Activated naive CD4-positive, alpha-beta T cell treated with anti-CD3 and anti-CD28 coated beads, Interleukin-2, amount 50 U/mL, for 72 hours (primary cell): ENCODE measurements at regions not wholly inside any gene's neighbourhood (a gene's known extent, or its start where the extent isn't known, plus 50 kb on each side); places are given as distances from the start of the nearest gene placed in this dataset.
"Not testable (repeated sequence)": the region's sequence is repeated elsewhere in the genome, so short reads cannot be mapped to it uniquely, and the experiment has no call there.

ENCODE experiments used
- ATAC-seq, 2 donors: fragments of 150-1000 bp; cut with Tn5 transposase; 2 replicates each; pipeline ENCODE4 v1.10.0; 2021; ENCODE audit warnings: mild to moderate bottlenecking in 2 of 2, moderate library complexity in 2 of 2
- DNase-seq, 2 donors: peaks; one replicate each; pipeline ENCODE4 v3.0.0; 2021 to 2022; ENCODE audit warnings: low spot score in 2 of 2
- H3K27ac Mint-ChIP-seq, 2 donors: one replicate each; pipeline ENCODE4 v1.8.0; 2022; ENCODE audit warnings: mild to moderate bottlenecking in 2 of 2, mixed read lengths in 2 of 2
- H3K36me3 Mint-ChIP-seq, 2 donors: one replicate each; pipeline ENCODE4 v1.8.0; 2022; ENCODE audit warnings: mixed read lengths in 2 of 2
- H3K9me3 Mint-ChIP-seq, 2 donors: one replicate each; pipeline ENCODE4 v1.8.0; 2022; ENCODE audit warnings: mixed read lengths in 2 of 2

- peaks cover 0 to 4% of the 10 kb centered on the region in 2 donors for H3K36me3 Mint-ChIP-seq
- no peak overlapping the region for H3K27ac Mint-ChIP-seq
- H3K9me3 Mint-ChIP-seq = no peaks in the 10 kb centered on the region
These were observed 1164.7 kb downstream of the CDY2B start for GRCh38 chrY:16715278-16715677.

GRCh38 chrY:16673102-16673787 lies 1206.8 kb downstream of the CDY2B start:
- ATAC-seq (no peak), DNase-seq (no peak)
- Mint-ChIP-seq H3K27ac (no peak overlapping the region), H3K36me3 (no peaks in the 10 kb centered on the region), H3K9me3 (peaks cover 2 to 14% of the 10 kb centered on the region in 2 donors)

More at GRCh38 chrY:16715278-16715677, 1164.7 kb downstream of the CDY2B start:
- ATAC-seq (no peak), DNase-seq (no peak)

- no peaks in the 10 kb centered on the region for H3K36me3 Mint-ChIP-seq
- no peaks in the 10 kb centered on the region for H3K9me3 Mint-ChIP-seq
- no peak for DNase-seq
- ATAC-seq = no peak
- no peak overlapping the region for H3K27ac Mint-ChIP-seq
These were observed 1211.6 kb downstream of the CDY2B start for GRCh38 chrY:16668402-16668801.

GRCh38 chrY:16662741-16663140 lies 1217.3 kb downstream of the CDY2B start:
- H3K36me3 Mint-ChIP-seq = no peaks in the 10 kb centered on the region

GRCh38 chrY:16659340-16659739 lies 1220.7 kb downstream of the CDY2B start:
- no peak for DNase-seq
- Mint-ChIP-seq H3K36me3 (no peaks in the 10 kb centered on the region), H3K9me3 (peaks cover 8 to 10% of the 10 kb centered on the region in 2 donors), H3K27ac (no peak overlapping the region)
- no peak for ATAC-seq

More at GRCh38 chrY:16662741-16663140, 1217.3 kb downstream of the CDY2B start:
- H3K27ac Mint-ChIP-seq = no peak overlapping the region
- DNase-seq (no peak), ATAC-seq (no peak)
- peaks cover 8 to 10% of the 10 kb centered on the region in 2 donors for H3K9me3 Mint-ChIP-seq

GRCh38 chrY:16653971-16654370 lies 1226.0 kb downstream of the CDY2B start:
- ATAC-seq (no peak), DNase-seq (no peak)
- H3K36me3 Mint-ChIP-seq = no peaks in the 10 kb centered on the region
- H3K9me3 Mint-ChIP-seq = peaks cover 5 to 9% of the 10 kb centered on the region in 2 donors
- no peak overlapping the region for H3K27ac Mint-ChIP-seq

GRCh38 chrY:16645991-16646390 lies 1234.0 kb downstream of the CDY2B start:
- DNase-seq (no peak), ATAC-seq (no peak)
- Mint-ChIP-seq H3K9me3 (peaks cover 2 to 12% of the 10 kb centered on the region in 2 donors), H3K27ac (no peak overlapping the region), H3K36me3 (no peaks in the 10 kb centered on the region)

GRCh38 chrY:16645449-16645848 lies 1234.6 kb downstream of the CDY2B start:
- H3K36me3 Mint-ChIP-seq = no peaks in the 10 kb centered on the region
- H3K27ac Mint-ChIP-seq = no peak overlapping the region
- DNase-seq = no peak
- no peak for ATAC-seq
- H3K9me3 Mint-ChIP-seq = peaks cover 0 to 10% of the 10 kb centered on the region in 2 donors

GRCh38 chrY:16644270-16644800 lies 1235.7 kb downstream of the CDY2B start:
- H3K27ac Mint-ChIP-seq = no peak overlapping the region
- H3K9me3 Mint-ChIP-seq = peaks cover 0 to 10% of the 10 kb centered on the region in 2 donors
- DNase-seq = no peak
- no peaks in the 10 kb centered on the region for H3K36me3 Mint-ChIP-seq
- no peak for ATAC-seq

- DNase-seq (no peak), ATAC-seq (no peak)
- Mint-ChIP-seq H3K27ac (no peak overlapping the region), H3K36me3 (no peaks in the 10 kb centered on the region), H3K9me3 (peaks cover 0 to 4% of the 10 kb centered on the region in 2 donors)
These were observed 1240.2 kb downstream of the CDY2B start for GRCh38 chrY:16639777-16640176.

- H3K9me3 Mint-ChIP-seq, DNase-seq, H3K36me3 Mint-ChIP-seq, H3K27ac Mint-ChIP-seq, ATAC-seq: not testable (repeated sequence)
These were observed 1241.3 kb downstream of the CDY2B start for GRCh38 chrY:16638743-16639142.

- no peak for DNase-seq
- Mint-ChIP-seq H3K9me3 (peaks cover 0 to 4% of the 10 kb centered on the region in 2 donors), H3K27ac (no peak overlapping the region), H3K36me3 (no peaks in the 10 kb centered on the region)
- ATAC-seq = no peak
These were observed 1243.8 kb downstream of the CDY2B start for GRCh38 chrY:16636254-16636653.

GRCh38 chrY:16629146-16629545 lies 1250.9 kb downstream of the CDY2B start:
- no peaks in the 10 kb centered on the region for H3K36me3 Mint-ChIP-seq
- H3K9me3 Mint-ChIP-seq = peaks cover 0 to 4% of the 10 kb centered on the region in 2 donors
- no peak overlapping the region for H3K27ac Mint-ChIP-seq
- DNase-seq = no peak
- ATAC-seq = no peak

- ATAC-seq = no peak
- H3K27ac Mint-ChIP-seq = no peak overlapping the region
- peaks cover 0 to 3% of the 10 kb centered on the region in 2 donors for H3K9me3 Mint-ChIP-seq
- no peaks in the 10 kb centered on the region for H3K36me3 Mint-ChIP-seq
- no peak for DNase-seq
These were observed 1252.9 kb downstream of the CDY2B start for GRCh38 chrY:16627122-16627521.

GRCh38 chrY:16616201-16616975 lies 1263.6 kb downstream of the CDY2B start:
- DNase-seq (no peak), ATAC-seq (no peak)
- no peaks in the 10 kb centered on the region for H3K36me3 Mint-ChIP-seq
- no peak overlapping the region for H3K27ac Mint-ChIP-seq
- no peaks in the 10 kb centered on the region for H3K9me3 Mint-ChIP-seq

GRCh38 chrY:16608679-16609078 lies 1271.3 kb downstream of the CDY2B start:
- DNase-seq = no peak
- H3K9me3 Mint-ChIP-seq = peaks cover 3 to 10% of the 10 kb centered on the region in 2 donors
- no peaks in the 10 kb centered on the region for H3K36me3 Mint-ChIP-seq
- ATAC-seq = no peak
- no peak overlapping the region for H3K27ac Mint-ChIP-seq

- no peak overlapping the region for H3K27ac Mint-ChIP-seq
- ATAC-seq (no peak), DNase-seq (no peak)
- peaks cover 3 to 6% of the 10 kb centered on the region in 2 donors for H3K9me3 Mint-ChIP-seq
- no peaks in the 10 kb centered on the region for H3K36me3 Mint-ChIP-seq
These were observed 1277.9 kb downstream of the CDY2B start for GRCh38 chrY:16602146-16602545.
